ENCODE measurements at regions not wholly inside any gene's neighbourhood (a gene's known extent, or its start where the extent isn't known, plus 50 kb on each side); places are given as distances from the start of the nearest gene placed in this dataset.

GRCh38 chr4:64174247-64174882 is 234.9 kb downstream of the TECRL start:
- TF ChIP-seq CTCF (optimal IDR thresholded peaks at IDR 0.05 in 1 of 3, IDR thresholded peaks at IDR 0.05 in 1 of 3, conservative IDR thresholded peaks at IDR 0.05 in 1 of 3; ENCODE audit: extremely low read depth in 1 of 3, insufficient read depth in 2 of 3, low read length in 3 of 3) (no peak), EZH2 (IDR thresholded peaks at IDR 0.05; ENCODE audit: low read length) (no peak)

Data from keratinocyte (primary cell).